ENCODE measurements at regions not wholly inside any gene's neighbourhood (a gene's known extent, or its start where the extent isn't known, plus 50 kb on each side); places are given as distances from the start of the nearest gene placed in this dataset.

DNA sequence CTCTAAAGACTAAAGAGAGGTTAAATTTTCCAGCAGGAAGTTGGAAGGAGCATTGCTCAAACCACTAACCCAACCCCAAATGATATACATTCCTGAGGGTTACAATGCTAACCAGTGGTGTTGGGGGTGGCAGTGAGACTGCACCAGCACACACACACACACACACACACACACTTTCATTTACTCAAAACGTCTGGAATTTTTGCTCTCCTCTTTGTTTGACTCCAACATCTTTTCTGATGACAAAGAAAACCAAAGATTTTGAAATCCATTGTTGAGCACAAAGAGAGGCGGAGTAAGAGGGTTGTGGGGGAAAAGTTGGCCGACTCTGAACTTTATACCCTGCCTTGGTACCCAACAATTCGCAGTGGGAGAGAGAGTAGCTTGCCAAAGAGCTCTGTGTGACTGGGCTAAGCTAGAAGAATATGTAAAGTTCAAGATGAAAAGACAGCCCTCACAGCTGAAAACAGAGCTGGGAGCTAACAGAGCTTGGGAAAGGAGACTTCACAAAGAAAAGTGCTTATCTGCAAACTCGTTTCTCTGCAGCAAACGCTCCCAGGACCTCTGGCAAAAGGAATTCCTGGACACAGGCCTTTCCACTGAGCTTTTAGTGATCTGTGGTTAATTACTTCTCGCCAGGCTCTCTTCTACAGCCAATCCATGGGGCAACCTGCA, 426.0 kb upstream of the CDH11 start:
- WGBS: 62% methylated on average over 7 of the region's 7 CpGs
- Histone ChIP-seq H3K27me3 (ENCODE audit: control insufficient read depth in 2 of 2, insufficient read depth in 1 of 2, low read length in 1 of 2) (no peaks in the 10 kb centered on the region), H3K4me1 (ENCODE audit: control insufficient read depth in 2 of 2, insufficient read depth in 2 of 2, low read length in 2 of 2) (no peaks in the 10 kb centered on the region), H3K27ac (ENCODE audit: low read depth in 1 of 2, low read length in 1 of 2) (no peak overlapping the region), H3K4me3 (ENCODE audit: low read length in 2 of 2) (no peak overlapping the region), H3K9me3 (ENCODE audit: control insufficient read depth in 2 of 2, insufficient read depth in 1 of 2, low read length in 1 of 2) (no peaks in the 10 kb centered on the region), H3K36me3 (ENCODE audit: control insufficient read depth in 2 of 2, insufficient read depth in 2 of 2, low read length in 1 of 2) (no peaks in the 10 kb centered on the region)
- DNase-seq (ENCODE audit: low read depth in 6 of 9, low spot score in 9 of 9): no peak

DNA sequence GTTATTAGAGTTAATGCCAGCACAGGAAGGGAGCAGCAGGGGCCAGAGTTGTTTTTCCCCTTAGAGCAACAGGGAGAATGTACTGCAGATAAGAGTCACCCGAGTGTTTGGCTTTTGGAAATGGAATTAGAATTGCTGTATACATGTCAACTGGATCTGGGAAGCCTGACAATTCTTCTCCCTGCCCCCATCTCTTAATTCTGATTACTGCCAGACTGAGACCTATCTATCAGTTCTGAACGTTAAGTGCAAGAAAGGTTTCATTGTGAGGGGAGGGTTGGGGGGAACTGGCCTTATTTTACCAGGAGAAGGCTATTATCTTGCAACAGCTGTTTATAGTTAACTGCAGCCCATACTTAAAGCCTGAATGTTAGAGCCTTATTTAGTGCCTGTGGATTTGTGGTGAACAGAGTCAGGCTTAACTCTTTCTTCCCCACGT, 424.5 kb upstream of the CDH11 start:
- H3K27me3 ChIP-seq (ENCODE audit: control insufficient read depth in 2 of 2, insufficient read depth in 1 of 2, low read length in 1 of 2): no peaks in the 10 kb centered on the region
- no peaks in the 10 kb centered on the region for H3K9me3 ChIP-seq (ENCODE audit: control insufficient read depth in 2 of 2, insufficient read depth in 1 of 2, low read length in 1 of 2)
- H3K36me3 ChIP-seq (ENCODE audit: control insufficient read depth in 2 of 2, insufficient read depth in 2 of 2, low read length in 1 of 2): no peaks in the 10 kb centered on the region
- H3K4me3 ChIP-seq (ENCODE audit: low read length in 2 of 2): no peak overlapping the region
- H3K4me1 ChIP-seq (ENCODE audit: control insufficient read depth in 2 of 2, insufficient read depth in 2 of 2, low read length in 2 of 2): no peaks in the 10 kb centered on the region
- DNase-seq (ENCODE audit: low read depth in 6 of 9, low spot score in 9 of 9): no peak
- H3K27ac ChIP-seq (ENCODE audit: low read depth in 1 of 2, low read length in 1 of 2): no peak overlapping the region
- WGBS: 26% methylated on average over 3 of the region's 3 CpGs

DNA sequence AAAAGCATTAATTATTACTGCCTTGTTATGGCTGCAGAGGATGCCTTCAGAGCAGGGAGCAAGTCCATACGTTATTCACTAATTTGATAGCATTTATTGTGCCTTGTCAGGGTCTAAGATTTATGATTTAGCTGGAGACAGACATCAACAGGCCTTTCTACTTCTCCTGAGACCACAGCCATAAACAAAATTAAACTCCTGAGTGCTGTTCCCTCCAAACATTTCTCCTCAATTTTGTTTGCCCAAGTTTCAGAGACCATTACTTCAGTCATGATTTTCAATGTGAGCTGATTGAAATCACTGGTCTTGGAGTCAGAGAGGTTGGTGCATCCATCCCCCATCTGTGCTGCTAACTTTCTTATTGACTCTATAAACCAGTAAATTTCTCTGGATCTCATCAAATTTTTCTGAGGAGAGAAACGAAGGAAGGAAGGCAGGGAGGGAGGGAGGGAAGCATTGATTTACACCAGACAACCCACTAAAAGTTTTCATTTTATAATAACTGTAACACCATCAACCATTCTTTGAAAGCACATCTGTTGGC, 423.6 kb upstream of the CDH11 start:
- no peak overlapping the region for H3K4me3 ChIP-seq (ENCODE audit: low read length in 2 of 2)
- no peaks in the 10 kb centered on the region for H3K4me1 ChIP-seq (ENCODE audit: control insufficient read depth in 2 of 2, insufficient read depth in 2 of 2, low read length in 2 of 2)
- no peaks in the 10 kb centered on the region for H3K9me3 ChIP-seq (ENCODE audit: control insufficient read depth in 2 of 2, insufficient read depth in 1 of 2, low read length in 1 of 2)
- no peak overlapping the region for H3K27ac ChIP-seq (ENCODE audit: low read depth in 1 of 2, low read length in 1 of 2)
- DNase-seq (ENCODE audit: low read depth in 6 of 9, low spot score in 9 of 9): no peak
- 63% methylated on average over 2 of the region's 2 CpGs for WGBS
- no peaks in the 10 kb centered on the region for H3K36me3 ChIP-seq (ENCODE audit: control insufficient read depth in 2 of 2, insufficient read depth in 2 of 2, low read length in 1 of 2)
- H3K27me3 ChIP-seq (ENCODE audit: control insufficient read depth in 2 of 2, insufficient read depth in 1 of 2, low read length in 1 of 2): no peaks in the 10 kb centered on the region

DNA sequence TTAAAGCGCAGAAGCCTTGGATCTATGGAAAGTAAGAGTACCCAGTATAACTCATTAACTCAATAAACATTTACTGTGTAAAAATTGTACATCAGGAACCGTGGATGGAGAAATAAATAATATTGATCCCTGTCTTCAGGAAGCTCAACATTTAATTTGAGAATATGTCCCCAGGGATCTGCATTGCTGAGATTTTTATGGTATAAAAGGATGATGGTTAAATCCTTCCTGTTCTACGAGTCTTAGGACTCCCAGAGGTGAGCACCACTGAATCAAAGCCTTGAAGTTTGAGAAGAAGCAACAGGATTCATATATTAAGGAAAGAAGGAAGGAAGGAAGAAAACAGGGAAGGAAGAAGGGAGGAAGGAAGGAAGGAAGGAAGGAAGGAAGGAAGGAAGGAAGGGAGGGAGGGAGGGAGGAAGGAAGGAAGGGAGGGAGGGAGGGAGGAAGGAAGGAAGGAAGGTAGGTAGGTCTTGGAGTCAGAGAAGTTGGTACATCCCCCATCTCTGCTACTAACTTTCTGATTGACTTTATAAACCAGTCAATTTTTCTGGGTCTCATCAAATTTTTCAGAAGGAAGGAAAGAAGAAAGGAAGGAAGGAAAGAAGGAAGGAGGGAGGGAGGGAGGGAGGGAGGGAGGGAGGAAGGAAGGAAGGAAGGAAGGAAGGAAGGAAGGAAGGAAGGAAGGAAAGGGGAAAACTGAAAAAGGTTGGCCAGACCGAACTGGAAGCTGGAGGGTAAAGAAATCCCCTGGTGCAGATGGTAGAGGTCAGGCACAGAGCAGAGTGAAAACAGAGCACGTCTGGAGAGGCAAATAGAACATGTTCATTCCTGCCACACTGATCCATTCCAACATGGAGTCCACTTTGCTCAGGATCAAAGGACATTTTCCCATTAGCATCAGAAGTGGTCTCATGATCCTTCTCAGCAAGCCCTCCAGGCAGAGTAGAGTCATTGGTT, 422.2 kb upstream of the CDH11 start:
- Histone ChIP-seq H3K36me3 (ENCODE audit: control insufficient read depth in 2 of 2, insufficient read depth in 2 of 2, low read length in 1 of 2) (no peaks in the 10 kb centered on the region), H3K27me3 (ENCODE audit: control insufficient read depth in 2 of 2, insufficient read depth in 1 of 2, low read length in 1 of 2) (no peaks in the 10 kb centered on the region), H3K27ac (ENCODE audit: low read depth in 1 of 2, low read length in 1 of 2) (no peak overlapping the region), H3K9me3 (ENCODE audit: control insufficient read depth in 2 of 2, insufficient read depth in 1 of 2, low read length in 1 of 2) (no peaks in the 10 kb centered on the region), H3K4me1 (ENCODE audit: control insufficient read depth in 2 of 2, insufficient read depth in 2 of 2, low read length in 2 of 2) (no peaks in the 10 kb centered on the region), H3K4me3 (ENCODE audit: low read length in 2 of 2) (no peak overlapping the region)
- no peak for DNase-seq (ENCODE audit: low read depth in 6 of 9, low spot score in 9 of 9)
- WGBS: 94% methylated on average over 5 of the region's 5 CpGs

DNA sequence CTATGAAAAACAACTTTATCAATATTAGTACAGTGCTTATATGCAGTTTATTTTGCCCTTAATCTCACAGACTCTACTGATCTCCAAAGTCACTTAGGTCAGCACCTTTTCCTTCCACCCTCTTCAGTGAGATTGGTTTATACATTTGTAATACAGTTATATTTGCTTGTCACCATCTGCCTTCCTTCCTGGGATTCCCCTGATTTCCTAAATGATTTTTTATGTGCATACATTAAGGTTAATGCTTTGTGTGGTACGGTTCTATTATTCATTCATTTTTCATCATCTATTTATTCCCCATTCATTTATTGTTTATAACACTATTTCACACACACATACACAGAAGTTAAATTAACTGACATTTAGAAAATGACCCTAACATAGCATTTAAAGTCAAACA, 419.8 kb upstream of the CDH11 start:
- no peaks in the 10 kb centered on the region for H3K27me3 ChIP-seq (ENCODE audit: control insufficient read depth in 2 of 2, insufficient read depth in 1 of 2, low read length in 1 of 2)

DNA sequence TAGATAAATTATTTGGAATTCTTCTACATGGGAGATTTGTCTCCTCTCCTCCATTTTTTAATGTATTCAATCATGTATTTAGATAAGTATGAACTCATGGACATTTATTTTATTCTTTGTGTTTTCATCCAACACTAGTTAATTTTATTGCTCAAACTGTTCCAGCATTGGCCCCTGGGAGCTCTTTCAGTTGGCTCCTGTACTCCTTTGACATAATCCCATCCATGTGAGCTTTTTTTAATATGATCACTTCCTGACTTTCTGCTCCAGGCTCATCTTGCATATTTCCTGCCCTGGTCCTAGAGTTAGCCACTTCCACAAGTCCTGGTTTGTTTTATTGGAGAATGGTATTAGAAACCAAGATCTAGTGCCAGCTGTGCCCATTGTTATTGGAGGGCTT, 419.0 kb upstream of the CDH11 start:
- Histone ChIP-seq H3K9me3 (ENCODE audit: control insufficient read depth in 2 of 2, insufficient read depth in 1 of 2, low read length in 1 of 2) (no peaks in the 10 kb centered on the region), H3K4me1 (ENCODE audit: control insufficient read depth in 2 of 2, insufficient read depth in 2 of 2, low read length in 2 of 2) (no peaks in the 10 kb centered on the region), H3K27me3 (ENCODE audit: control insufficient read depth in 2 of 2, insufficient read depth in 1 of 2, low read length in 1 of 2) (no peaks in the 10 kb centered on the region), H3K4me3 (ENCODE audit: low read length in 2 of 2) (no peak overlapping the region), H3K27ac (ENCODE audit: low read depth in 1 of 2, low read length in 1 of 2) (no peak overlapping the region), H3K36me3 (ENCODE audit: control insufficient read depth in 2 of 2, insufficient read depth in 2 of 2, low read length in 1 of 2) (no peaks in the 10 kb centered on the region)
- DNase-seq (ENCODE audit: low read depth in 6 of 9, low spot score in 9 of 9): no peak

More for the DNA sequence above, 419.8 kb upstream of the CDH11 start:
- DNase-seq (ENCODE audit: low read depth in 6 of 9, low spot score in 9 of 9): no peak
- Histone ChIP-seq H3K36me3 (ENCODE audit: control insufficient read depth in 2 of 2, insufficient read depth in 2 of 2, low read length in 1 of 2) (no peaks in the 10 kb centered on the region), H3K4me1 (ENCODE audit: control insufficient read depth in 2 of 2, insufficient read depth in 2 of 2, low read length in 2 of 2) (no peaks in the 10 kb centered on the region), H3K4me3 (ENCODE audit: low read length in 2 of 2) (no peak overlapping the region), H3K27ac (ENCODE audit: low read depth in 1 of 2, low read length in 1 of 2) (no peak overlapping the region), H3K9me3 (ENCODE audit: control insufficient read depth in 2 of 2, insufficient read depth in 1 of 2, low read length in 1 of 2) (no peaks in the 10 kb centered on the region)
- 98% methylated on average over 1 of the region's 1 CpG for WGBS

DNA sequence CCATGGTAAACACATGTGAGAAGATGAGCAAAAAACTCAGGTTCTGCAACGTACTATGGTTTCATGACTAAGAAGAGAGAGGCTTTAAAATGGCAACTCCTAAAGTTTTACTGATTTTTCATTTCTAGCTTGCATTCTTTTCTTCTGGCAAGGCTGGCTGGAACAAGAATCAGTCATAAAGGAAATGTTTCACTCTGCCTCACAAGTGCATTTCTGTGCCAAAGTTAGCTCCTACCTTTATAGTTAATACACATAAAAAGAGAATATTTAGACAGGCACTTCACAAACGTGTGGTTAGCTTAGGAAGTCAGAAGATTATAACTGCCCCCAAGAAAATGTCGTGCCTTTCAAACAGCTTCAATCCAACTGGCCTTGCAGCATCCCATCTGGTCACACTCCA, 417.1 kb upstream of the CDH11 start:
- Histone ChIP-seq H3K27me3 (ENCODE audit: control insufficient read depth in 2 of 2, insufficient read depth in 1 of 2, low read length in 1 of 2) (no peaks in the 10 kb centered on the region), H3K27ac (ENCODE audit: low read depth in 1 of 2, low read length in 1 of 2) (no peak overlapping the region), H3K4me1 (ENCODE audit: control insufficient read depth in 2 of 2, insufficient read depth in 2 of 2, low read length in 2 of 2) (no peaks in the 10 kb centered on the region), H3K9me3 (ENCODE audit: control insufficient read depth in 2 of 2, insufficient read depth in 1 of 2, low read length in 1 of 2) (no peaks in the 10 kb centered on the region), H3K36me3 (ENCODE audit: control insufficient read depth in 2 of 2, insufficient read depth in 2 of 2, low read length in 1 of 2) (no peaks in the 10 kb centered on the region), H3K4me3 (ENCODE audit: low read length in 2 of 2) (no peak overlapping the region)
- 77% methylated on average over 3 of the region's 3 CpGs for WGBS
- no peak for DNase-seq (ENCODE audit: low read depth in 6 of 9, low spot score in 9 of 9)

DNA sequence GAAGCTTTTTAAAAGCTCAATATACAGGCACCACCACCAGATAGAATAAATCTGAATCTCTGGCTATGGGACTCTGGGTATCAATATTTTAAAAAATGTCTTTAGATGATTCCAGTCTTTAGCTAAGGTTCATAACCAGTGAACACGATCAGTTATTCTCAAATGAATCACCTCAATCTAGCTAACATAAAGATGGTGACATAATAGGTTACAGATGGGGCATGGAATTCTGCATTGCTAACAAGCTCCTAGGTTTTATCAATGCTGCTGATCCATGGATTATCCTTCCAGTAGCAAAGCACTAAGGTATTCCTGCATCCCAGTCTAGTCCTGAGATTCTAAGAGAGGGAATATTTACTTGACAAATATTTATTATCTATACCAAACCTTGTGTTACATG, 415.5 kb upstream of the CDH11 start:
- Histone ChIP-seq H3K27me3 (ENCODE audit: control insufficient read depth in 2 of 2, insufficient read depth in 1 of 2, low read length in 1 of 2) (no peaks in the 10 kb centered on the region), H3K4me3 (ENCODE audit: low read length in 2 of 2) (no peak overlapping the region), H3K9me3 (ENCODE audit: control insufficient read depth in 2 of 2, insufficient read depth in 1 of 2, low read length in 1 of 2) (no peaks in the 10 kb centered on the region), H3K36me3 (ENCODE audit: control insufficient read depth in 2 of 2, insufficient read depth in 2 of 2, low read length in 1 of 2) (no peaks in the 10 kb centered on the region), H3K27ac (ENCODE audit: low read depth in 1 of 2, low read length in 1 of 2) (no peak overlapping the region), H3K4me1 (ENCODE audit: control insufficient read depth in 2 of 2, insufficient read depth in 2 of 2, low read length in 2 of 2) (no peaks in the 10 kb centered on the region)
- DNase-seq (ENCODE audit: low read depth in 6 of 9, low spot score in 9 of 9): no peak
- WGBS: 87% methylated on average over 1 of the region's 1 CpG

DNA sequence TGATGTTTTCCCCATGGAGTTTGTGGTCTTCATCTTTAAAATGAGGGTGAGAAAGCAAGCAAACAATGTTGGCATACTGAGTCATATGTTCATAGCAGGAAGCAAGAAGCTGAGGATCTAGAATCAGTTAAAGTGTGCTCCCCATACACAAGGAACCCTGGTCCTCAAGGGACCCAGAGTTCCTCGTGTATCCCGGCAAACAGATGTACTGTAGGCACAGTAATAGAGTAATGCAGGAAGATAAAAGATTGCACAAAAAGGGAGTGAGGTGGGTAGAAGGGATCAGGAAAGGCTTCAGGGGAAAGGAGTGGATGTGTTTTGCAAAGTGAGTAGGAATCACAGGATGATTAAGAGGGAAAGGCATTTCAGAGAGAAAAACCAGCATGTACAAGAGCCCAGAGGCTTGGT, 412.3 kb upstream of the CDH11 start:
- no peak overlapping the region for H3K4me3 ChIP-seq (ENCODE audit: low read length in 2 of 2)
- no peaks in the 10 kb centered on the region for H3K9me3 ChIP-seq (ENCODE audit: control insufficient read depth in 2 of 2, insufficient read depth in 1 of 2, low read length in 1 of 2)
- DNase-seq (ENCODE audit: low read depth in 6 of 9, low spot score in 9 of 9): no peak
- no peaks in the 10 kb centered on the region for H3K27me3 ChIP-seq (ENCODE audit: control insufficient read depth in 2 of 2, insufficient read depth in 1 of 2, low read length in 1 of 2)
- H3K27ac ChIP-seq (ENCODE audit: low read depth in 1 of 2, low read length in 1 of 2): no peak overlapping the region
- H3K4me1 ChIP-seq (ENCODE audit: control insufficient read depth in 2 of 2, insufficient read depth in 2 of 2, low read length in 2 of 2): no peaks in the 10 kb centered on the region
- WGBS: 94% methylated on average over 2 of the region's 2 CpGs
- no peaks in the 10 kb centered on the region for H3K36me3 ChIP-seq (ENCODE audit: control insufficient read depth in 2 of 2, insufficient read depth in 2 of 2, low read length in 1 of 2)
